RWPE1 (cell line): ENCODE measurements at regions not wholly inside any gene's neighbourhood (a gene's known extent, or its start where the extent isn't known, plus 50 kb on each side); places are given as distances from the start of the nearest gene placed in this dataset.

ENCODE experiments used
- CTCF ChIA-PET: fragments of 350-600 bp; sonication (Branson Sonifier 250); formaldehyde crosslinking; extraction: SDS; loops from one replicate; lab custom pipeline; 2021; lab: Yijun Ruan, JAX
- POLR2A ChIA-PET: fragments of 400-600 bp; formaldehyde crosslinking; extraction: SDS; loops from one replicate; lab custom pipeline; 2020; ENCODE audit warnings: antibody characterized with exemption; ENCODE audit not compliant: low non-redundant PET; lab: Yijun Ruan, JAX
- DNase-seq: peaks from one replicate; pipeline ENCODE4 v3.0.0; 2012; ENCODE audit warnings: low spot score
- H3K27ac ChIP-seq: fragments of 450-650 bp; 2 replicates; pipeline ENCODE4 v1.5.1; 2017
- CTCF ChIP-seq: fragments of 450-650 bp; conservative IDR thresholded peaks from 2 replicates; pipeline ENCODE4 v1.5.1; 2017; ENCODE audit warnings: low read depth, mild to moderate bottlenecking

- TF ChIP-seq CTCF: no peak
- DNase-seq: no peak
- POLR2A ChIA-PET: no interaction called here
- CTCF ChIA-PET: no interaction called here
- H3K27ac ChIP-seq: no peak overlapping the region
These were observed 231.6 kb upstream of the UBE2E2 start for GRCh38 chr3:22971497-22971896.

GRCh38 chr3:22977042-22977441 is 226.1 kb upstream of the UBE2E2 start:
- CTCF ChIA-PET: no interaction called here
- TF ChIP-seq CTCF: no peak
- no peak for DNase-seq
- H3K27ac ChIP-seq: no peak overlapping the region
- POLR2A ChIA-PET: no interaction called here

GRCh38 chr3:22977650-22978289 is 225.4 kb upstream of the UBE2E2 start:
- ChIA-PET POLR2A (no interaction called here), CTCF (no interaction called here)
- TF ChIP-seq CTCF: no peak
- no peak for DNase-seq
- H3K27ac ChIP-seq: no peak overlapping the region

- POLR2A ChIA-PET: no interaction called here
- no peak for DNase-seq
- CTCF ChIA-PET: no interaction called here
- TF ChIP-seq CTCF: no peak
- H3K27ac ChIP-seq: no peak overlapping the region
These were observed 223.5 kb upstream of the UBE2E2 start for GRCh38 chr3:22979581-22979980.

GRCh38 chr3:22980346-22980745 is 222.8 kb upstream of the UBE2E2 start:
- POLR2A ChIA-PET: no interaction called here
- no peak for DNase-seq

GRCh38 chr3:22981166-22981565 is 222.0 kb upstream of the UBE2E2 start:
- no peak for TF ChIP-seq CTCF
- H3K27ac ChIP-seq: no peak overlapping the region
- ChIA-PET CTCF (no interaction called here), POLR2A (no interaction called here)
- no peak for DNase-seq

More at GRCh38 chr3:22980346-22980745, 222.8 kb upstream of the UBE2E2 start:
- CTCF ChIA-PET: no interaction called here
- no peak overlapping the region for H3K27ac ChIP-seq
- TF ChIP-seq CTCF: no peak
